GM18520 (cell line): ENCODE measurements at regions not wholly inside any gene's neighbourhood (a gene's known extent, or its start where the extent isn't known, plus 50 kb on each side); places are given as distances from the start of the nearest gene placed in this dataset.

ENCODE experiments used
- ATAC-seq: cut with Tn5 transposase; IDR thresholded peaks from one replicate; pipeline ENCODE4 v1.9.1; 2021; ENCODE audit not compliant: unreplicated experiment

DNA sequence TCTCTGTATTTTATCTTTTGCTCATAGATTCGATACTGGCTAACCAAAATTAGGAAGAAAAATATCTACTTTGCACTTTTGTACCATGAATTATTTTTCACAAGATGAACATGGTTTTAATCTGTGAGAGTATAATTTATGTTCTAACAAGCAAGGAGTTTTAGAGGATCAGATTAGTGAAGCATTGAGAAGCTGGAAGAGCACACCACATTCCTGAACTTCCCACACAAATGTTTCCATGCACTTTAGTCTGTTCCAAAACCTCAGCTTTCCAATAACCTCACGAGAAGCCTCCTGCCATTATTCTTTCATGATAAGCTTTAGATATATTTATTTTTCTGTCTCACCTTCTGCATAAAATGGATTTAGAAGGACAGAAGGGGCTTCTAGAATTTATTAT, 98.7 kb upstream of the MPDZ start:
- no peak for ATAC-seq

DNA sequence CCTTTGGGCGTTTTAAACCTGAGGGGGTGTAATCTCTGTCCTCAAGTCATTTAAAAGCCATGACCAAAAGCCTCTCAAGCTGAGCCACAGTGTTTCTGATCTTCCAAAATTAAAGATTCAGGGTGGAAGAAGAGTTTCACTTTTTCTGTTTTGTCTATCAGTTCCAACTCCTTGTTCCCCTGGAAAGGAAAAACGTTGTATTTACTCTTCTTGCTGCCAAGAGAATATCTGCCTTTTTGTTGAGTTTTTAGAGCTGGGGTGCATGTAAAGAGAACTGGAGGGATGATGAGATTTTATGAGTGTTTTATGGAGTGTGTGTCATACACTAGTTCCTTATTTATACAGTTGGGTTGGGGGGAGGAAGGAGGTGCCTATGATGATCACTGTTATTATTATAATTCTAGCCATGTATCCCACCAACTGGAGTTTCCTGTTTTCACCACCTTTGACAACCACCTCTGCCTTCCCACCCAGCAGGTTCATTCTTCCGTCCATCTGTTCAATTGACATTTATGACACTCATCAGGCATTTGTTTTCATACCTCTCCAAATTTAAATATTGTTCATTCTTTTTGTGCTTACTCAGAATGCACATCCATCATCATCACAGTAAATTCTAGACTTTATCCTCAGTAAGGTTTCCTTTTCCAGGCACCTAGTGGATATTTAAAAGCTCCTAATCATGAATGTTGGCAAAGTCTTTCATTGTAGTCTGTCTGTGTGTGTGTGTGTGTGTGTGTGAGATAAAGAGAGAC, 97.9 kb upstream of the MPDZ start:
- ATAC-seq, result no peak

DNA sequence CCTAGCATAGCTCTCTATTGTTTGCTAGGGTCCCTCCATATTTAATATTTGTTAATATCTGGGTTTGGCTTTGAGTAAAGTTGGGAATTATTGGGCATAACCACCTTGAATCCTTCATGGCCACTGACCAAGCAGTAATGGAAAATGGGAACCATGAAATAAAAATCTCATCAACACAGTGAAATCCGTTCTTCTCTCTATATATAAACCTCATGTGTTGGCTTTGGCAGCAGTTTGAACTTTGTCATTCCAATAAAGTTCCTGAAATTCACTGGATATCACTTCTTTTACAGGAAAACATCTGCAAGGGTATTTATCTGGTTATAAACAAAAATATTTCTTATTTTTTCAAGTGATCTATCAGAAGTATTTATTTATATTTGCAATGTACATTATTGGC, 93.0 kb upstream of the MPDZ start:
- no peak for ATAC-seq

DNA sequence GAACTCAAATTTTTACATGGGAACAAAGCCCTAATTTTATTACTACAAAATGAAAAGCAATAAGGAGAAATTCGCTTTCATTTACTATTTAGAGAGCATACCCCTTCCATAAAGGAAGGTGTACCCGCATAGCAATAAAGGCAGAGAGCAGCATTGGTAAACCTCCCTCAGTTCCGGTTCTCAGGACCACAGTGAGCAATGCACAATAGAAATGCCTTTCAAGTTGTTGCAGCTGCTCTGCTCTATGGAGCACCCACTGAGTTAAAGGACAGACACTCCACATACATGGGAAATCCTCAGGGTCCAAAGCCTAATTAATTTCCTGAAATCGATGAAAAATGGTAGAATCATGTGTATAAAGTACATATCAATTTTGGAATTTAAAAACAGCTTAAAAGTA, 89.9 kb upstream of the MPDZ start:
- ATAC-seq, result no peak

DNA sequence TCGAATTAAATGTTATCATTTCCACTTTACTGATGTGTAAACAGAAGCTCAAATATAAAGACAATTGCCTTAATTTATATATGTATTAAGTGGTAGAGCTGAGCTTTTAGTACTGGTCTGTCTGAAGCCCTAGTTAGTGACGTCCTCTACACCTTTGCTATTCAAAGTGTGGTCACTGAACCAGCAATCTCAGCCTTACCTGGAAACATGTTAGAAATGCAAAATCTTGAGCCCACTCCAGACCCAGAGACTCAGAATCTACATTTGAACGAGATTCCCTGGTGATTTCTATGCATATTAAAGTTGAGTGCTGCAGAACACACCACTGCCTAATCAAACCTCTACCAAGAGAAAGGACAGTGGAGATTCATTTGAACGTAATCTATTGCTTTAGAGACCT, 88.3 kb upstream of the MPDZ start:
- ATAC-seq, result no peak

DNA sequence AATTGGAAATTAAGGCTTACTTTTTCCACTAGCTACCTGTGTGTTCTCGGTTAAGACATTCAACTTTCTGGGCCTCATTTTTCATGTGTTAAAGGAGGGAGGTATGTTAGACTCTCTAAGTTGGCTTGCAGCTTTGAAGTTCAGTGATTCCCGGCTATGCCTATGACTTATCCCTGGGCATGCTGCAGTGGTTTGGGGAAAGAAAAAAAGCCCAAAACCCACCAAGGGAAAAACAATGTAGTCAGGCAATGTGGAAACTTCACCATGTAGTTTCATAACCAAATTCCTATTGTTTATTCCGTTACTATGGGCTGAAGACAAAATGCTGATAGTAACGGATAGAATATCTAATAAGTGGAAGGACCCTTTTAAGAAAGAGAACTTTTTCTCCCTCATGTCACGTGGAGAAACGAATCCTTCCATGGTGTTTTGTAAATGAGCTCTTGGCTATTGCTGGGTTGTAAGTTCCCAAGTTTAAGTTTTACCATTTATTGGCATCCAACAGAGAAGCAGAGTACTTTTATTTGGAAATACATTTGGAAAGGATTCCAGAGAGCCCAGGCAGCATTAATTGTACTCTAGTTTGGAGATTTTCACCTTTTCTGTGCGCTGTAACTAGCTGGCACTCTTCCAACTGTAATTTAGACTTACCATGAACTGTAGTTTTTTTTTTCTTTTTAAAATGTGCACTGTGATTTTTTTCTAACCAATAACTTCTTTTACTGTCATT, 84.9 kb upstream of the MPDZ start:
- no peak for ATAC-seq

DNA sequence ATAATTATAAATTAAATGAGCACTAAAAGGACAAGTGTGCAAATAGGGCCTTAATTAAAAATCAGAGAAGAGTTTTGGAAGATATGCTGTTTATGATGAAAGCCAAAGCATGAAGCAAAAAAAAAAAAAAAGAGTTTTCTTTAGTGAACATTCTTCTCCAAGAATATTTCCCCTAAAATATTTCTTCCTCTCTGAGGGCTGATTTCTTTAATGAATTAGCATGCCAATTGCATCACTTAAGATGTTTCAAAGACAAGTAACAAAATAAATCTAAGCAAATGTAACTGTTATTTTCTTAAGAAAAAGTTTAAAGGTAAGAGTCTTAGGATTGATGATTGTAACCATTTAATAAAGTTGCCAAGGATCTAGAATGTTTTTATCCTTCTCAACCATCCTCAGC, 81.6 kb upstream of the MPDZ start:
- no peak for ATAC-seq

DNA sequence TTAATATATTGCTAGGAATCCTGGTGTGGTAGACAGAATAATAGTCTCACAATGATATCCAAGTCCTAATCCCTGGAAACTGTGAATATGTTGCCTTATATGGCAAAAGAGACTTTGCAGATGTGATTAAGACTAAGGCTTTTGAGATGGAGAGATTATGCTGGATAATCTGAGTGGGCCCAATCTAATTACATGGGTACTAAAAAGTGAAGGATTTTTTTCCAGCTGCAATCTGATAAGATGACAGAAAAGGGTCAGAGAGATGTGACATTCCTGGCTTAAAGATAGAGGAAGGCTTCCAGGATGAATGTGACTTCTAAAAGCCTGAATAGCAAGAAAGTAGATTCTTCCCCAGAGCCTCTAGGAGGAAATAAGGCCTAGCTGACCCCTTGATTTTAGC, 80.7 kb upstream of the MPDZ start:
- ATAC-seq, result no peak

DNA sequence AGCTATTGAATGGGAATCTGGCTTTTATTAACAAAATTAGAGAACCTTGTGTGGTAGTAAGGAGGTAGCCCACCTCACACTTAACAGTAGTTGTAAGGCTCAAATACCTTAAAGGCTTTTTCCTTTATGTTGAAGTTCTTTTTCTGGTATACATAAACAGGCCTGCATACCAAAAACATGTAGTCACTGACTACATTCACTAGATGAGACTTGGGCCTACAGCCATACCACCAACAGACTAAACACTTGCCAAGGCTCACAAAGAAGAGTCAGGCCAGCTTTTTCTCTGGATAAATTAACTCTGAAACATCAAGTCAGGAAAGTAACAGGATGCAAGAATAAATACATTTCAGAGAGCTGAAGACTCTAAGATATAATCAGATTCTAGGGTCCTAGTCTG, 78.6 kb upstream of the MPDZ start:
- ATAC-seq, result no peak

DNA sequence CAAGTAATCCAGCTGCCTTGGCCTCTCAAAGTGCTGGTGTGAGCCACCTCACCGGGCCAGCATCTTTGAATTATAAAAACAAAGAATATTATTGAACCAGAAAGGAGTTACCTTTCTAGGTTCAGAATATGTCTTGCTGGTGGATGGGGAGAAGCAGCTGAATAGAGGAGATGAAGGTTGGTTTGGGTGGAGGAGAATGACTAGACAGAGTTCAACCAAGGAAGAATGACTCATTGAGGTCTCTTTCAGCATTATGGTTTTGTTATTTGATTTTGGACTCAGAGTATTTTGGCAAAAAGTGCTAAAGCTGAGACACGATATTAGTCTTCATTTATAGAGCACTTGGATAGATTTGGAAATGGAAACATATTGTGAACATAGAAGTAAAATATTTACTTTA, 75.2 kb upstream of the MPDZ start:
- no peak for ATAC-seq

DNA sequence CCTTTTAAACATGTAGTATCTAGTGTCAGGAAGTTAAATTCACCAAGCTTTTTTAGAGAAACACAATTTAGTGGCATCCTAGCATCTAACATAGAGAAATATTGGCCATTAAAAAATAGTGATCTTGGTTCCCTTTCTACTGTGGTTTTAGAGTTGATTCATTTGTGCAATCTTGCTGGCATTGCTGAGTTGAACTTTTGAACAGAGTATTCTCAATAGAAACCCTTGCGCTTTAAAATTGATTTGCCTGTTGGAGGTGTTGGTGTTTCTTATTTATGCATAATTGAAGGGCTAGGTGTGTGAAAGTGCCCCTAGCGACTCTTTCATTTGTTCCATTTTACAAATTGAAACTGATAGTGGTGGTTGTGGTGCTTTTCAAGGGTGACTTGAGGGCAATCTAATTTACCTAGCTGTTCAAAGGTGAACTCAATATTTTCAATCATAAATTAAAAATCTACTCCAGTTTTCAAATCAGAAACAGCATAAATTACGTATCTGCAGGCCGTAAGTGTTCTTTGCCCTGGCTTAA, 73.0 kb upstream of the MPDZ start:
- ATAC-seq, result no peak

DNA sequence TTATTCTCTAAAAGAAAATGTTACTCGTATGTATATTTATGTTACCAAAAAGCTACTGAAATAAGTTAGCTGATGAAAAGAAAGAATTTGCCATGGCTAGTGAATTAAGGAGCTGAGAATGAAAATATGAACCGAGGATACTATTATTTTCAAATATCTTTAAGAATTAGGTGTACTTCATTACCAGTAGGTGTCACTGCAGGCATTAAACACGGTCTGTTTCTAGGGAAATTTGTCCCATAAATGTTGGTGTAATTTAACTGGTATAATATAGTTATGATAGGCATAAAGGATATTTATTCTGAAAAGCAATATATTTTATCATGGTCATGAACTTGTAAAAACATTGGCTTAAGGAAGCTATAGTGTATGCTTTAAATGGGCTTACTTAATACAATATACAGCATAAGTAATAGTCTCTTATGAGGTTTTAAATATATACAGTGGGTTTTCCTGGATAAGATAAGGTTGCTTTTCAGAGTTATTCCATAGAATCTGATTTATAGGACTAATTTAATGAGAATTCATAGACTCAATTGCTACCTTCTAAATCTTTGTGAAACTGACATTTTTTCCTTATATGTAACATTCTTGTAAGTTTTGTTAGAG, 72.4 kb upstream of the MPDZ start:
- ATAC-seq, result no peak

DNA sequence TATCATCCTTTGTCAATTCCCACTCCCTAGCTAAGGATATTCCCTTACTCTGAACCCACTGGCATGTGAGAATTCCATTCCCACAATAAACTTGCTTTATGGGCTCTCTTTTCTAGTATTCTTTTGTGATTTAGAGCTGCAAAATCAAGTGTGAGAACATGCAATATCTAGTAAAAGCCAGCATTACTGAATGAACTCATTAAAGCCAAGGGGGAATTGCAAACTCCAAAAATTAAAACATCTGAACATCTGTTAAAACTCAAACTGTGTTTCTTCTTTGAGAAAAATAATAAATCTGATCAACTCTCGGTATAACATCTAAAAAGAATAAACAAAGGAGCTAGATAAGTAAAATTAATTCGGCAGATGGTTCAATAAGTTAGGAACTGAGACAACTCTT, 53.1 kb upstream of the MPDZ start:
- ATAC-seq, result no peak

DNA sequence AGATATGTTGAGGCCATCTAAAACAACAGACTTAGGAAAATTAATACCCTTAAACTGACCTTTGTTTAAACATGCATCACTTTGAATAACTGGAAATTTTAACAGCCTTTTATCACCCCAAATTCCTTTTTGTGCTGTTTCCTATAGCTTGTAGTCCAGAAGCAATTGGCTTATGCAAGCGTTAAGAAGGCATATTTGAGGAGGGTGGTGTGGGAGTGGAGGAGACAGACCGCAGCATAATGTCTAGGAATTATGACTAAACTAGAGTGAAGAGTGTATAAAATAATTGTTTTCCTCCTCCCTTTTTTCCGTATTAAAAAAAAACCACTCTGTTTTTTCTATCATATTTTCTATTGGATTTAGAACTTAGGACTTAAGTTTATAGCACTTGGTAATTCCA, 51.8 kb upstream of the MPDZ start:
- ATAC-seq, result no peak

DNA sequence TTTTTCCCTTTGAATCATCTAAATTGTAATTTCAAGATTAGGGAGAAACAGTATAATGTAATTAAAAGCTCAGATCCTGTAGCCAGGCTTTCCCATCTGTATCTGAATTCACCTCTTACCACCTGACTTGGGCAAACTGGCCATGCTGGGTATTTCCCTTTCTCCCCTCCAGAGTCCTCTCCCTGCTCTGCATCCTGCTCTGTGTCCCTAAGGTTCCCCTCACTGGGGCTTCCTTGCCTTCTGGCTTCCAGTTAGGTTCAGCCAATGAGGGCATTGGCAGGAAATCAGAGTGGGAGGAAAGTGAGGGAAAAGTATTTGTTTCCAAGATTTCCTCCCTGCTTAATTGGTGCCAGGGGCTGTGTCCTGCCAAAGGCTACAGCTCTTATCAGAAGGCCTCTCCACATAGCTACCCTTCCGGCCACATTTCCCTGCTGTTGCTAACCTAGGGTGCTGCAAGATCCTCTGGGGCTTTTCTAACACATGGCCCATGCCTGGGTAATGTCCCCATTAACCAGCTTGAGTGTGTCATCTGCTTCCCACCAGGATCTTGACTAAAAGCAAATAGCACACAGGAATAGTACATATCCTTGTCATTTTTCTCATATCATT, 51.0 kb upstream of the MPDZ start:
- no peak for ATAC-seq
